K562 (cell line): ENCODE measurements at regions not wholly inside any gene's neighbourhood (a gene's known extent, or its start where the extent isn't known, plus 50 kb on each side); places are given as distances from the start of the nearest gene placed in this dataset.
A peak's percentile ranks its signal among the peaks of the same experiment; 100 is the strongest.

Experiments used
- ATAC-seq: fragments of 200-7000 bp; cut with Tn5 transposase; 3 replicates; pipeline ENCODE4 v1.9.1; 2020; ENCODE audit warnings: moderate library complexity
- BruUV-seq: library from RNA; stranded (reverse); fragments of 400-500 nt; replicated peaks from 2 replicates; lab custom pipeline; 2021; lab: Mats Ljungman, UMichigan
- CTCF ChIA-PET: fragments of 300-600 bp; formaldehyde crosslinking; extraction: SDS; loops from one replicate; lab custom pipeline; 2021; ENCODE audit warnings: low intra/inter-chr PET ratio; lab: Yijun Ruan, JAX
- POLR2A ChIA-PET: fragments of 300-600, 350-650 bp; sonication (Branson Sonifier 250); formaldehyde crosslinking; extraction: SDS; loops from one replicate; lab custom pipeline; 2021; ENCODE audit warnings: antibody characterized with exemption, inconsistent platforms; lab: Yijun Ruan, JAX
- DNase-seq, 4 experiments: peaks; one replicate each; pipeline versions ENCODE4 v3.0.0 to v3.0.0-alpha.2; 2011 to 2018; ENCODE audit warnings: low spot score in 3 of 4, mixed read lengths in 3 of 4; ENCODE audit errors: extremely low read depth in 1 of 4
- FAIRE-seq: peaks from 2 replicates; lab custom pipeline; 2011; peaks lifted over from hg19 to GRCh38; lab: Jason Lieb, UNC
- H2AFZ ChIP-seq: 2 replicates; pipeline ENCODE4 v1.6.0; 2011; ENCODE audit warnings: low read depth, low read length, control low read depth, inconsistent platforms
- H3K27ac ChIP-seq: fragments of 200-600 bp; 3 replicates; pipeline ENCODE4 v1.8.0; 2011; ENCODE audit warnings: low read depth, mild to moderate bottlenecking, control low read depth, inconsistent platforms, low read length, moderate library complexity, mixed read lengths; ENCODE audit errors: extremely low read depth
- H3K27me3 ChIP-seq, 2 experiments: fragments of 300-600 bp in 1 of 2; 2 replicates in 1 of 2; 3 replicates in 1 of 2; pipeline versions ENCODE4 v1.6.0 to v1.8.0; 2011; ENCODE audit warnings: inconsistent platforms in 2 of 2, low read length in 2 of 2, mild to moderate bottlenecking in 1 of 2, mixed read lengths in 1 of 2, moderate library complexity in 1 of 2; ENCODE audit not compliant: control insufficient read depth in 2 of 2, insufficient read depth in 2 of 2
- H3K36me3 ChIP-seq: fragments of 300-600 bp; 3 replicates; pipeline ENCODE4 v1.8.0; 2011; ENCODE audit warnings: mild to moderate bottlenecking, low read length, inconsistent platforms; ENCODE audit not compliant: control insufficient read depth, insufficient read depth
- H3K4me1 ChIP-seq, 2 experiments: fragments of 200-600 bp in 1 of 2; replicated peaks in 1 of 2; 2 replicates in 1 of 2; 3 replicates in 1 of 2; pipeline versions ENCODE4 v1.5.1 to v1.8.0; 2011; ENCODE audit warnings: inconsistent platforms in 2 of 2, low read length in 2 of 2, mild to moderate bottlenecking in 1 of 2, mixed read lengths in 1 of 2, moderate library complexity in 1 of 2; ENCODE audit not compliant: control insufficient read depth in 2 of 2, insufficient read depth in 2 of 2
- H3K4me2 ChIP-seq: 2 replicates; pipeline ENCODE4 v1.6.1; 2011; ENCODE audit warnings: low read length, control low read depth, inconsistent platforms, mixed read lengths; ENCODE audit not compliant: insufficient read depth
- H3K4me3 ChIP-seq: fragments of 200-600 bp; sonication (generic), shearing (Covaris generic); 2 replicates; pipeline ENCODE4 v1.5.1; 2016; ENCODE audit warnings: control low read depth, inconsistent platforms
- H3K79me2 ChIP-seq: fragments of 200-600 bp; 3 replicates; pipeline ENCODE4 v1.8.0; 2011; ENCODE audit warnings: low read length, inconsistent platforms; ENCODE audit not compliant: control insufficient read depth, insufficient read depth
- H3K9ac ChIP-seq, 2 experiments: 2 replicates each; pipeline versions ENCODE4 v1.6.0 to v1.6.1; 2011; ENCODE audit warnings: low read depth in 2 of 2, low read length in 2 of 2, control low read depth in 1 of 2, inconsistent platforms in 1 of 2, mild to moderate bottlenecking in 1 of 2, mixed read lengths in 1 of 2; ENCODE audit not compliant: insufficient read depth in 1 of 2
- H3K9me1 ChIP-seq: one replicate; pipeline ENCODE4 v1.6.0; 2011; ENCODE audit warnings: inconsistent platforms, mild to moderate bottlenecking, low read length, moderate library complexity; ENCODE audit not compliant: control insufficient read depth, insufficient read depth
- H3K9me3 ChIP-seq: replicated peaks from 2 replicates; pipeline ENCODE4 v1.5.1; 2011; ENCODE audit warnings: low read depth, low read length, inconsistent platforms; ENCODE audit not compliant: control insufficient read depth, insufficient read depth
- H4K20me1 ChIP-seq: replicated peaks from 2 replicates; pipeline ENCODE4 v1.6.1; 2011; ENCODE audit warnings: low read length, inconsistent platforms, mixed read lengths; ENCODE audit not compliant: control insufficient read depth, insufficient read depth
- C11orf30 ChIP-seq: fragments of 450-650 bp; IDR thresholded peaks from 2 replicates; pipeline ENCODE4 v1.6.1; 2016; ENCODE audit warnings: low read depth, mild to moderate bottlenecking
- HLTF ChIP-seq: fragments of 450-650 bp; IDR thresholded peaks from 2 replicates; pipeline ENCODE4 v1.6.1; 2016
- MAFG ChIP-seq: fragments of 450-650 bp; conservative IDR thresholded peaks from 2 replicates; pipeline ENCODE4 v1.6.1; 2016; ENCODE audit warnings: missing genetic modification characterization, missing compliant biosample characterization
- MAFK ChIP-seq: IDR thresholded peaks from 2 replicates; pipeline ENCODE4 v1.6.1; 2011; ENCODE audit warnings: low read length, improper control_type of control experiment
- SAFB ChIP-seq: fragments of 200-400 bp; formaldehyde crosslinking; IDR thresholded peaks from 2 replicates; pipeline ENCODE4 v1.6.1; 2017; ENCODE audit warnings: low read depth, low read length, borderline replicate concordance
- SIN3B ChIP-seq: fragments of 450-650 bp; IDR thresholded peaks from 2 replicates; pipeline ENCODE4 v1.6.1; 2017; ENCODE audit warnings: low read depth, mild to moderate bottlenecking, moderate library complexity
- ZBTB40 ChIP-seq, 2 experiments: fragments of 450-650 bp in 1 of 2; sonication (generic) in 1 of 2; formaldehyde crosslinking in 1 of 2; IDR thresholded peaks; 2 replicates each; pipeline versions ENCODE4 v1.7.1 to v1.9.0; 2016 to 2022; ENCODE audit warnings: inconsistent platforms in 1 of 2, mild to moderate bottlenecking in 1 of 2, missing genetic modification reagents in 1 of 2
- ZMIZ1 ChIP-seq, 2 experiments: fragments of 150-350 bp in 1 of 2; IDR thresholded peaks; 2 replicates each; pipeline ENCODE4 v1.6.1; 2012 to 2016; ENCODE audit warnings: low read depth in 2 of 2, low read length in 2 of 2, mild to moderate bottlenecking in 1 of 2, moderate library complexity in 1 of 2
- ZNF316 ChIP-seq: fragments of 450-650 bp; IDR thresholded peaks from 2 replicates; pipeline ENCODE4 v1.6.1; 2016
- WGBS: fragments of 100-300 bp; shearing (Covaris generic); methylation state at CpG from one replicate; pipeline ENCODE4 v1.1.6; 2016; ENCODE audit warnings: low coverage, mixed read lengths; ENCODE audit not compliant: insufficient coverage; ENCODE audit errors: missing lambda C conversion rate; 5-methylcytosine and 5-hydroxymethylcytosine counted together
- in situ Hi-C: fragments of 300-500 bp; cut with MboI; formaldehyde crosslinking; loops from 4 replicates; pipeline ENCODE4 v1.15.0; 2018; ENCODE audit warnings: inconsistent platforms, mixed read lengths
- intact Hi-C: fragments of 100-400 bp; cut with micrococcal nuclease; formaldehyde crosslinking; loops from 2 replicates; pipeline ENCODE4 v1.14.2; 2022

- TF ChIP-seq ZMIZ1 (IDR thresholded peaks at IDR 0.05; ENCODE audit: low read depth in 2 of 2, low read length in 2 of 2): no peak
- TF ChIP-seq MAFK: peak; percentile 47; the same call in 1 of the 2 replicates
- no peak for TF ChIP-seq HLTF
- TF ChIP-seq MAFG (tag): peak; percentile 50
- peak; percentile 31; the same call in 1 of the 2 replicates for TF ChIP-seq C11orf30
- peak; percentile 81 for TF ChIP-seq ZNF316
Measured at GRCh38 chr1:82861749-82862148, 1061.0 kb downstream of the ADGRL2 start (continued).

GRCh38 chr1:82858031-82858430 lies 1057.3 kb downstream of the ADGRL2 start:
- ATAC-seq (no peak), DNase-seq (no peak), FAIRE-seq (no peak)
- H2AFZ ChIP-seq: no peak overlapping the region
- WGBS: 4% methylated on average over 4 of the region's 4 CpGs
- no peak overlapping the region for H3K4me2 ChIP-seq
- intact Hi-C loops: no loop called here
- no TSS peak for BruUV-seq
- H3K4me1 ChIP-seq: no peaks in the 10 kb centered on the region
- no peaks in the 10 kb centered on the region for H3K36me3 ChIP-seq
- no peak overlapping the region for H3K9ac ChIP-seq
- POLR2A ChIA-PET: no interaction called here
- CTCF ChIA-PET: no interaction called here
- no peaks in the 10 kb centered on the region for H3K9me1 ChIP-seq
- H4K20me1 ChIP-seq: no peaks in the 10 kb centered on the region
- H3K79me2 ChIP-seq: no peaks in the 10 kb centered on the region
- H3K27ac ChIP-seq: no peak overlapping the region
- in situ Hi-C loops: no loop called here
- peaks cover 2% of the 10 kb centered on the region; the same call in 1 of the 2 replicates for H3K9me3 ChIP-seq
- H3K27me3 ChIP-seq: no peaks in the 10 kb centered on the region
- no peak overlapping the region for H3K4me3 ChIP-seq
- TF ChIP-seq ZBTB40 (IDR thresholded peaks at IDR 0.05) (no peak), ZBTB40 (CRISPR knock-in tag; IDR thresholded peaks at IDR 0.05) (no peak), SIN3B (no peak), SAFB (no peak)
